ENCODE measurements at regions not wholly inside any gene's neighbourhood (a gene's known extent, or its start where the extent isn't known, plus 50 kb on each side); places are given as distances from the start of the nearest gene placed in this dataset.

DNA sequence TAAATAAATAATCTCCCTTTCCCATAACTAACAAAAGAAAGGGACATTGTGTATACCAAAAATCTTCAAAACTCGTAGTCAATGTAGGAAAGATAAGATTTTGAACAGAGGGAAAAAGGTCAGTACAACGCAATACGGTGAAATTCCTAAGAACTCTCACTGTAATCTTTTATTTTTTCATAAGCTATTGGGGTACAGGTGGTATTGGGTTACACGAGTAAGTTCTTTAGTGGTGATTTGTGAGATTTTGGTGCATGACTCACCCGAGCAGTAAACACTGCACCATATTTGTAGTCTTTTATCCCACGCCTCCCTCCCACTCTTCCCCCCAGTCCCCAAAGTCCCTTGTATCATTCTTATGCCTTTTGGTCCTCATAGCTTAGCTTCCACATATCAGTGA lies 718.0 kb downstream of the TBL1XR1 start:
- H3K4me2 ChIP-seq (ENCODE audit: low read depth, low read length): no peak overlapping the region
- H3K9ac ChIP-seq (ENCODE audit: insufficient read depth, low read depth, low read length): no peak overlapping the region
- H3K9me3 ChIP-seq (ENCODE audit: low read length): peaks cover 18% of the 10 kb centered on the region
- H4K20me1 ChIP-seq (ENCODE audit: insufficient read depth, low read length): no peaks in the 10 kb centered on the region
- no peaks in the 10 kb centered on the region for H3K27me3 ChIP-seq (ENCODE audit: control insufficient read depth in 1 of 2, insufficient read depth in 2 of 2, low read length in 2 of 2)
- H2AFZ ChIP-seq (ENCODE audit: low read length): no peak overlapping the region
- DNase-seq (ENCODE audit: low spot score): no peak
- intact Hi-C loops (cut with micrococcal nuclease; ENCODE audit: unreplicated experiment) (no loop called here), in situ Hi-C loops (cut with HindIII; ENCODE audit: extremely low pct_ligation_motif_present, low pct_unique_long_range_greater_than_20kb) (no loop called here)
- BruUV-seq (replicated peaks): no TSS peak
- H3K36me3 ChIP-seq (replicated peaks in 1 of 2; ENCODE audit: control insufficient read depth in 1 of 2, insufficient read depth in 2 of 2, low read length in 2 of 2): no peaks in the 10 kb centered on the region
- POLR2A ChIA-PET: no interaction called here
- no peak overlapping the region for H3K4me3 ChIP-seq (replicated peaks in 1 of 3; ENCODE audit: insufficient read depth in 1 of 3, low read depth in 2 of 3, low read length in 3 of 3)
- H3K27ac ChIP-seq (ENCODE audit: extremely low read length, insufficient read depth, low read length): no peak overlapping the region
- CTCF ChIA-PET (ENCODE audit: low intra/inter-chr PET ratio, low total read pairs): no interaction called here
- TF ChIP-seq ZKSCAN8 (CRISPR knock-in tag; IDR thresholded peaks at IDR 0.05; ENCODE audit: borderline replicate concordance): no peak
- TF ChIP-seq ZNF773 (CRISPR knock-in tag; IDR thresholded peaks at IDR 0.05; ENCODE audit: borderline replicate concordance): no peak
- no peak for TF ChIP-seq ZNF335 (CRISPR knock-in tag; IDR thresholded peaks at IDR 0.05)
- no peak for TF ChIP-seq ZNF75D (CRISPR knock-in tag; IDR thresholded peaks at IDR 0.05; ENCODE audit: borderline replicate concordance)
- TF ChIP-seq TSC22D2 (CRISPR knock-in tag; IDR thresholded peaks at IDR 0.05; ENCODE audit: borderline replicate concordance): no peak
- TF ChIP-seq, protein P1, sequence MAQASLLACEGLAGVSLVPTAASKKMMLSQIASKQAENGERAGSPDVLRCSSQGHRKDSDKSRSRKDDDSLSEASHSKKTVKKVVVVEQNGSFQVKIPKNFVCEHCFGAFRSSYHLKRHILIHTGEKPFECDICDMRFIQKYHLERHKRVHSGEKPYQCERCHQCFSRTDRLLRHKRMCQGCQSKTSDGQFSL (CRISPR knock-in tag; IDR thresholded peaks at IDR 0.05): no peak
- no peak for TF ChIP-seq ZNF563 (CRISPR knock-in tag; IDR thresholded peaks at IDR 0.05)
- TF ChIP-seq CSRNP1 (CRISPR knock-in tag; IDR thresholded peaks at IDR 0.05): no peak
- ATAC-seq: no peak
- H3K79me2 ChIP-seq (ENCODE audit: insufficient read depth, low read length): no peaks in the 10 kb centered on the region
- 1% methylated on average over 6 of the region's 6 CpGs for WGBS (ENCODE audit: low lambda C conversion rate)
- no peak for FAIRE-seq
- no peaks in the 10 kb centered on the region for H3K4me1 ChIP-seq (ENCODE audit: insufficient read depth, low read length)
